ENCODE measurements at regions not wholly inside any gene's neighbourhood (a gene's known extent, or its start where the extent isn't known, plus 50 kb on each side); places are given as distances from the start of the nearest gene placed in this dataset.
"Not testable (repeated sequence)": the region's sequence is repeated elsewhere in the genome, so short reads cannot be mapped to it uniquely, and the experiment has no call there.

GRCh38 chr6:48378884-48379407 is 267.9 kb upstream of the PTCHD4 start:
- Histone ChIP-seq H3K9ac (ENCODE audit: low read depth, low read length) (no peak overlapping the region), H3K9me3 (ENCODE audit: control insufficient read depth, insufficient read depth, low read length) (no peaks in the 10 kb centered on the region), H3K36me3 (ENCODE audit: control insufficient read depth, insufficient read depth, low read length) (no peaks in the 10 kb centered on the region), H3K27ac (ENCODE audit: low read depth, low read length) (no peak overlapping the region), H3K4me3 (ENCODE audit: low read depth, low read length) (no peak overlapping the region), H3K27me3 (ENCODE audit: control insufficient read depth, insufficient read depth, low read length) (no peaks in the 10 kb centered on the region), H3K4me1 (ENCODE audit: control insufficient read depth, insufficient read depth, low read length) (no peaks in the 10 kb centered on the region)

GRCh38 chr6:48377115-48377514 is 266.1 kb upstream of the PTCHD4 start:
- Histone ChIP-seq H3K27ac (ENCODE audit: low read depth, low read length) (no peak overlapping the region), H3K27me3 (ENCODE audit: control insufficient read depth, insufficient read depth, low read length) (no peaks in the 10 kb centered on the region), H3K9ac (ENCODE audit: low read depth, low read length) (no peak overlapping the region), H3K4me3 (ENCODE audit: low read depth, low read length) (no peak overlapping the region), H3K4me1 (ENCODE audit: control insufficient read depth, insufficient read depth, low read length) (no peaks in the 10 kb centered on the region), H3K9me3 (ENCODE audit: control insufficient read depth, insufficient read depth, low read length) (0 out of 2 replicates have a peak, but pooled peaks cover 1% of the 10 kb centered on the region), H3K36me3 (ENCODE audit: control insufficient read depth, insufficient read depth, low read length) (no peaks in the 10 kb centered on the region)

- H3K9me3 ChIP-seq (ENCODE audit: control insufficient read depth, insufficient read depth, low read length); H3K4me1 ChIP-seq (ENCODE audit: control insufficient read depth, insufficient read depth, low read length); H3K4me3 ChIP-seq (ENCODE audit: low read depth, low read length): not testable (repeated sequence)
These were observed 260.2 kb upstream of the PTCHD4 start for GRCh38 chr6:48371226-48371625.

GRCh38 chr6:48369100-48369499 is 258.1 kb upstream of the PTCHD4 start:
- Histone ChIP-seq H3K36me3 (ENCODE audit: control insufficient read depth, insufficient read depth, low read length) (no peaks in the 10 kb centered on the region), H3K9me3 (ENCODE audit: control insufficient read depth, insufficient read depth, low read length) (0 out of 2 replicates have a peak, but pooled peaks cover 3% of the 10 kb centered on the region), H3K4me1 (ENCODE audit: control insufficient read depth, insufficient read depth, low read length) (no peaks in the 10 kb centered on the region), H3K4me3 (ENCODE audit: low read depth, low read length) (no peak overlapping the region), H3K9ac (ENCODE audit: low read depth, low read length) (no peak overlapping the region), H3K27ac (ENCODE audit: low read depth, low read length) (no peak overlapping the region), H3K27me3 (ENCODE audit: control insufficient read depth, insufficient read depth, low read length) (no peaks in the 10 kb centered on the region)

More at GRCh38 chr6:48371226-48371625, 260.2 kb upstream of the PTCHD4 start:
- H3K27me3 ChIP-seq (ENCODE audit: control insufficient read depth, insufficient read depth, low read length); H3K36me3 ChIP-seq (ENCODE audit: control insufficient read depth, insufficient read depth, low read length); H3K9ac ChIP-seq (ENCODE audit: low read depth, low read length); H3K27ac ChIP-seq (ENCODE audit: low read depth, low read length): not testable (repeated sequence)

- no peaks in the 10 kb centered on the region for H3K27me3 ChIP-seq (ENCODE audit: control insufficient read depth, insufficient read depth, low read length)
- no peak overlapping the region for H3K9ac ChIP-seq (ENCODE audit: low read depth, low read length)
- no peaks in the 10 kb centered on the region for H3K9me3 ChIP-seq (ENCODE audit: control insufficient read depth, insufficient read depth, low read length)
- no peak overlapping the region for H3K4me3 ChIP-seq (ENCODE audit: low read depth, low read length)
- H3K27ac ChIP-seq (ENCODE audit: low read depth, low read length) = no peak overlapping the region
- no peaks in the 10 kb centered on the region for H3K36me3 ChIP-seq (ENCODE audit: control insufficient read depth, insufficient read depth, low read length)
- H3K4me1 ChIP-seq (ENCODE audit: control insufficient read depth, insufficient read depth, low read length) = no peaks in the 10 kb centered on the region
These were observed 214.7 kb upstream of the PTCHD4 start for GRCh38 chr6:48325701-48326100.

- Histone ChIP-seq H3K9me3 (ENCODE audit: control insufficient read depth, insufficient read depth, low read length) (no peaks in the 10 kb centered on the region), H3K27me3 (ENCODE audit: control insufficient read depth, insufficient read depth, low read length) (no peaks in the 10 kb centered on the region), H3K4me3 (ENCODE audit: low read depth, low read length) (no peak overlapping the region), H3K4me1 (ENCODE audit: control insufficient read depth, insufficient read depth, low read length) (no peaks in the 10 kb centered on the region; the same call in 1 of the 2 replicates), H3K27ac (ENCODE audit: low read depth, low read length) (no peak overlapping the region), H3K9ac (ENCODE audit: low read depth, low read length) (no peak overlapping the region), H3K36me3 (ENCODE audit: control insufficient read depth, insufficient read depth, low read length) (no peaks in the 10 kb centered on the region)
These were observed 207.7 kb upstream of the PTCHD4 start for GRCh38 chr6:48318670-48319069.

- no peak overlapping the region for H3K27ac ChIP-seq (ENCODE audit: low read depth, low read length)
- no peaks in the 10 kb centered on the region; the same call in 1 of the 2 replicates for H3K4me1 ChIP-seq (ENCODE audit: control insufficient read depth, insufficient read depth, low read length)
- H3K9me3 ChIP-seq (ENCODE audit: control insufficient read depth, insufficient read depth, low read length) = no peaks in the 10 kb centered on the region
- no peaks in the 10 kb centered on the region for H3K36me3 ChIP-seq (ENCODE audit: control insufficient read depth, insufficient read depth, low read length)
- H3K4me3 ChIP-seq (ENCODE audit: low read depth, low read length) = no peak overlapping the region
- H3K9ac ChIP-seq (ENCODE audit: low read depth, low read length) = no peak overlapping the region
- no peaks in the 10 kb centered on the region for H3K27me3 ChIP-seq (ENCODE audit: control insufficient read depth, insufficient read depth, low read length)
These were observed 204.9 kb upstream of the PTCHD4 start for GRCh38 chr6:48315915-48316314.

- H3K9me3 ChIP-seq (ENCODE audit: control insufficient read depth, insufficient read depth, low read length) = no peaks in the 10 kb centered on the region
- no peaks in the 10 kb centered on the region; the same call in 1 of the 2 replicates for H3K4me1 ChIP-seq (ENCODE audit: control insufficient read depth, insufficient read depth, low read length)
- H3K27ac ChIP-seq (ENCODE audit: low read depth, low read length) = no peak overlapping the region
- no peaks in the 10 kb centered on the region for H3K36me3 ChIP-seq (ENCODE audit: control insufficient read depth, insufficient read depth, low read length)
- no peak overlapping the region for H3K4me3 ChIP-seq (ENCODE audit: low read depth, low read length)
- H3K9ac ChIP-seq (ENCODE audit: low read depth, low read length) = no peak overlapping the region
- no peaks in the 10 kb centered on the region for H3K27me3 ChIP-seq (ENCODE audit: control insufficient read depth, insufficient read depth, low read length)
These were observed 204.2 kb upstream of the PTCHD4 start for GRCh38 chr6:48315051-48315719.

GRCh38 chr6:48311301-48311700 is 200.3 kb upstream of the PTCHD4 start:
- no peak overlapping the region for H3K27ac ChIP-seq (ENCODE audit: low read depth, low read length)
- no peaks in the 10 kb centered on the region for H3K36me3 ChIP-seq (ENCODE audit: control insufficient read depth, insufficient read depth, low read length)
- no peak overlapping the region for H3K4me3 ChIP-seq (ENCODE audit: low read depth, low read length)
- H3K9me3 ChIP-seq (ENCODE audit: control insufficient read depth, insufficient read depth, low read length) = no peaks in the 10 kb centered on the region
- no peak overlapping the region for H3K9ac ChIP-seq (ENCODE audit: low read depth, low read length)
- no peaks in the 10 kb centered on the region for H3K27me3 ChIP-seq (ENCODE audit: control insufficient read depth, insufficient read depth, low read length)
- no peaks in the 10 kb centered on the region; the same call in 1 of the 2 replicates for H3K4me1 ChIP-seq (ENCODE audit: control insufficient read depth, insufficient read depth, low read length)

GRCh38 chr6:48307573-48307972 is 196.6 kb upstream of the PTCHD4 start:
- H3K27me3 ChIP-seq (ENCODE audit: control insufficient read depth, insufficient read depth, low read length) = no peaks in the 10 kb centered on the region
- no peaks in the 10 kb centered on the region for H3K36me3 ChIP-seq (ENCODE audit: control insufficient read depth, insufficient read depth, low read length)
- H3K4me3 ChIP-seq (ENCODE audit: low read depth, low read length) = no peak overlapping the region
- no peaks in the 10 kb centered on the region for H3K9me3 ChIP-seq (ENCODE audit: control insufficient read depth, insufficient read depth, low read length)
- H3K4me1 ChIP-seq (ENCODE audit: control insufficient read depth, insufficient read depth, low read length) = no peaks in the 10 kb centered on the region
- no peak overlapping the region for H3K27ac ChIP-seq (ENCODE audit: low read depth, low read length)
- no peak overlapping the region for H3K9ac ChIP-seq (ENCODE audit: low read depth, low read length)

- peaks cover 12% of the 10 kb centered on the region; the same call in 1 of the 2 replicates for H3K4me1 ChIP-seq (ENCODE audit: control insufficient read depth, insufficient read depth, low read length)
- no peak overlapping the region for H3K27ac ChIP-seq (ENCODE audit: low read depth, low read length)
- no peak overlapping the region for H3K4me3 ChIP-seq (ENCODE audit: low read depth, low read length)
- H3K36me3 ChIP-seq (ENCODE audit: control insufficient read depth, insufficient read depth, low read length) = no peaks in the 10 kb centered on the region
- no peak overlapping the region for H3K9ac ChIP-seq (ENCODE audit: low read depth, low read length)
- H3K9me3 ChIP-seq (ENCODE audit: control insufficient read depth, insufficient read depth, low read length) = no peaks in the 10 kb centered on the region
- no peaks in the 10 kb centered on the region for H3K27me3 ChIP-seq (ENCODE audit: control insufficient read depth, insufficient read depth, low read length)
These were observed 179.6 kb upstream of the PTCHD4 start for GRCh38 chr6:48290595-48290994.

Measured in HUES48 (cell line).